ENCODE measurements at regions not wholly inside any gene's neighbourhood (a gene's known extent, or its start where the extent isn't known, plus 50 kb on each side); places are given as distances from the start of the nearest gene placed in this dataset.

GRCh38 chr5:93954421-93955069 lies 213.1 kb upstream of the POU5F2 start:
- Histone ChIP-seq H3K36me3 (ENCODE audit: control insufficient read depth in 2 of 2, insufficient read depth in 2 of 2, low read length in 1 of 2) (peaks cover 0 to 2% of the 10 kb centered on the region in 2 experiments; a peak in 2 of 4 replicates), H3K4me3 (no peak overlapping the region), H3K9me3 (replicated peaks; ENCODE audit: control insufficient read depth, insufficient read depth, low read length) (no peaks in the 10 kb centered on the region), H3K9ac (ENCODE audit: control insufficient read depth, insufficient read depth, low read length) (no peak overlapping the region), H3K4me2 (ENCODE audit: control insufficient read depth, insufficient read depth) (no peak overlapping the region), H3K79me2 (ENCODE audit: control insufficient read depth, insufficient read depth, low read length) (no peaks in the 10 kb centered on the region), H3K27me3 (replicated peaks in 1 of 2; ENCODE audit: control insufficient read depth in 2 of 2, insufficient read depth in 2 of 2, low read length in 1 of 2) (no peaks in the 10 kb centered on the region), H2AFZ (ENCODE audit: control insufficient read depth, low read depth, low read length) (no peak overlapping the region), H4K20me1 (ENCODE audit: control insufficient read depth, insufficient read depth) (no peaks in the 10 kb centered on the region), H3K27ac (ENCODE audit: control insufficient read depth, insufficient read depth) (no peak overlapping the region), H3K4me1 (ENCODE audit: control insufficient read depth, insufficient read depth, low read length) (no peaks in the 10 kb centered on the region)
- TF ChIP-seq EED (IDR thresholded peaks at IDR 0.05; ENCODE audit: low read depth) (no peak), CTCF (IDR thresholded peaks at IDR 0.05 in 2 of 3, conservative IDR thresholded peaks at IDR 0.05 in 1 of 3; ENCODE audit: control insufficient read depth in 2 of 3, extremely low read depth in 1 of 3, insufficient read depth in 1 of 3, low read depth in 3 of 3, low read length in 3 of 3) (no peak), ASH2L (IDR thresholded peaks at IDR 0.05; ENCODE audit: borderline replicate concordance, low read depth) (no peak)
- BruUV-seq (replicated peaks): no TSS peak
- in situ Hi-C loops (cut with MboI) (no loop called here), intact Hi-C loops (cut with micrococcal nuclease; ENCODE audit: unreplicated experiment) (no loop called here)
- POLR2A ChIA-PET: no interaction called here
- ATAC-seq: no peak
- RAD21 ChIA-PET (ENCODE audit: unreplicated experiment): no interaction called here
- SMC1A ChIA-PET (ENCODE audit: uncharacterized antibody, unreplicated experiment): no interaction called here
- no peak for DNase-seq (ENCODE audit: low read depth, low spot score)
- WGBS (ENCODE audit: insufficient coverage, insufficient replicate concordance, low lambda C conversion rate, missing lambda C conversion rate): 85% methylated on average over 5 of the region's 5 CpGs
- CTCF ChIA-PET: no interaction called here
- FAIRE-seq: no peak

- BruUV-seq (replicated peaks): no TSS peak
- ChIA-PET POLR2A (no interaction called here), CTCF (no interaction called here), RAD21 (ENCODE audit: unreplicated experiment) (no interaction called here), SMC1A (ENCODE audit: uncharacterized antibody, unreplicated experiment) (no interaction called here)
- peaks cover 0 to 2% of the 10 kb centered on the region in 2 experiments; a peak in 2 of 4 replicates for H3K36me3 ChIP-seq (ENCODE audit: control insufficient read depth in 2 of 2, insufficient read depth in 2 of 2, low read length in 1 of 2)
- intact Hi-C loops (cut with micrococcal nuclease; ENCODE audit: unreplicated experiment): no loop called here
- no peaks in the 10 kb centered on the region for H3K9me3 ChIP-seq (replicated peaks; ENCODE audit: control insufficient read depth, insufficient read depth, low read length)
- no peak for FAIRE-seq
- TF ChIP-seq NR2C1 (IDR thresholded peaks at IDR 0.05) (no peak), ASH2L (IDR thresholded peaks at IDR 0.05; ENCODE audit: borderline replicate concordance, low read depth) (no peak), SIX5 (IDR thresholded peaks at IDR 0.05; ENCODE audit: low read depth, low read length, severe bottlenecking) (no peak), KDM1A (IDR thresholded peaks at IDR 0.05; ENCODE audit: borderline replicate concordance) (no peak), TCF7 (IDR thresholded peaks at IDR 0.05; ENCODE audit: borderline replicate concordance) (no peak), RFX5 (IDR thresholded peaks at IDR 0.05; ENCODE audit: low read depth, low read length) (no peak), NR2F1 (conservative IDR thresholded peaks at IDR 0.05) (no peak), GATAD2B (conservative IDR thresholded peaks at IDR 0.05; ENCODE audit: low read depth) (no peak), NFIC (IDR thresholded peaks at IDR 0.05; ENCODE audit: low read depth, low read length) (no peak)
- no peaks in the 10 kb centered on the region for H3K79me2 ChIP-seq (ENCODE audit: control insufficient read depth, insufficient read depth, low read length)
- no peak overlapping the region for H3K27ac ChIP-seq (ENCODE audit: control insufficient read depth, insufficient read depth)
- H3K4me3 ChIP-seq: no peak overlapping the region
- no peak overlapping the region for H2AFZ ChIP-seq (ENCODE audit: control insufficient read depth, low read depth, low read length)
- no peak; the same call in 2 of the 3 replicates for ATAC-seq
- H3K4me1 ChIP-seq (ENCODE audit: control insufficient read depth, insufficient read depth, low read length): no peaks in the 10 kb centered on the region
- no peaks in the 10 kb centered on the region for H4K20me1 ChIP-seq (ENCODE audit: control insufficient read depth, insufficient read depth)
- WGBS (ENCODE audit: insufficient coverage, insufficient replicate concordance, low lambda C conversion rate, missing lambda C conversion rate): 91% methylated on average over 3 of the region's 3 CpGs
- no peak for DNase-seq (ENCODE audit: low read depth, low spot score)
- H3K9ac ChIP-seq (ENCODE audit: control insufficient read depth, insufficient read depth, low read length): no peak overlapping the region
- in situ Hi-C loops (cut with MboI): no loop called here
- H3K4me2 ChIP-seq (ENCODE audit: control insufficient read depth, insufficient read depth): no peak overlapping the region
- no peaks in the 10 kb centered on the region for H3K27me3 ChIP-seq (replicated peaks in 1 of 2; ENCODE audit: control insufficient read depth in 2 of 2, insufficient read depth in 2 of 2, low read length in 1 of 2)
Observed at GRCh38 chr5:93953442-93953841, 212.0 kb upstream of the POU5F2 start.

Measured in GM12878 (cell line).